Fibroblast of peridontal ligament (primary cell): ENCODE measurements at regions not wholly inside any gene's neighbourhood (a gene's known extent, or its start where the extent isn't known, plus 50 kb on each side); places are given as distances from the start of the nearest gene placed in this dataset.
A peak's percentile ranks its signal among the peaks of the same experiment; 100 is the strongest.
"Not testable (repeated sequence)": the region's sequence is repeated elsewhere in the genome, so short reads cannot be mapped to it uniquely, and the experiment has no call there.

Experiments
- DNase-seq: peaks from one replicate; pipeline ENCODE4 v3.0.0-alpha.2; 2010; ENCODE audit errors: extremely low read depth

DNA sequence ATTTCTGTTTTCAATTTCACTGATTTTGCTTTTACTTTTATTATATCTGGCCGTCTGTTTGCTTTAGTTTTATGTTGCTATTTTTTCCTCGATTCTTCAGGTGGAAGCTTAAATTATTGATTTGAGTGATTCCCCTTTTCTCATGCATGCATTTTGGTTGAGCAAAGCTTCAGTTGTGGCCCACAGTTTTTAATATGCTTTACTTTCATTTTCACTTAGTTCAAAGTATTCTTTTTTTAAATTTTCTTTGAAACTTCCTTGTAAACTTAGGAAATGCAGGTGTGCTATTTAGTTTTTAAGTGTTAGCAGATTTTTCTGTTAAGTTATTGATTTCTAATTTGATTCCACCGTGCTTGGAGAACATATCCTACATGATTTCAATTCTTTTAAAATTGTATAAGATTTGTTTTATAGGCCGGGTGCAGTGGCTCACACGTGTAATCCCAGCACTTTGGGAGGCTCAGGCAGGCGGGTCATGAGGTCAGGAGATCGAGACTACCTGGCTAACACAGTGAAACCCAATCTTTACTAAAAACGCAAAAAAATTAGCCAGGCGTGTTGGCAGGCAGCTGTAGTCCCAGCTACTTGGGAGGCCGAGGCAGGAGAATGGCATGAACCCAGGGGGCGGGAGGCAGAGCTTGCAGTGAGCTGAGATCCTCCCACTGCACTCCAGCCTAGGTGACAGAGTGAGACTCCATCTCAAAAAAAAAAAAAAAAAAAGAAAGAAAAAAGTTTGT lies 531.2 kb downstream of the KIF2B start:
- no peak for DNase-seq

DNA sequence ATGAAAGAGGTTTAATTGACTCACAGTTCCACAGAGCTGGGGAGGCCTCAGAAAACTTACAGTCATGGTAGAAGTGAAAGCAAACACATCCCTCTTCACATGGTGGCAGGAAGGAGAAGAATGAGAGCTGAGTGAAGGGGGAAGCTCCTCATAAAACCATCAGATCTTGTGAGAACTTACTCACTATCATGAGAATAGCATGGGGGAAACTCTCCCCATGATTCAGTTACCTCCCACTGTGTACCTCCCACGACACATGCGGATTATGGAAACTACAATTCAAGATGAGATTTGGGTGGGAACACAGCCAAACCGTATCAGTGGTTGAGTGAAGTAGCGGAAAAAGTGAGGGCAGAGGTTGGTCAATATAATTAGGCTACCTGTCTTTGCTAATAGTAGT lies 538.3 kb downstream of the KIF2B start:
- DNase-seq, result not testable (repeated sequence)

GRCh38 chr17:54368906-54369305 lies 531.7 kb upstream of the TOM1L1 start:
- DNase-seq, result no peak

- DNase-seq, result no peak
These were observed 528.4 kb upstream of the TOM1L1 start for GRCh38 chr17:54372069-54372749.

GRCh38 chr17:54373970-54374369 lies 526.7 kb upstream of the TOM1L1 start:
- no peak for DNase-seq

- not testable (repeated sequence) for DNase-seq
These were observed 524.2 kb upstream of the TOM1L1 start for GRCh38 chr17:54376409-54376808.

DNA sequence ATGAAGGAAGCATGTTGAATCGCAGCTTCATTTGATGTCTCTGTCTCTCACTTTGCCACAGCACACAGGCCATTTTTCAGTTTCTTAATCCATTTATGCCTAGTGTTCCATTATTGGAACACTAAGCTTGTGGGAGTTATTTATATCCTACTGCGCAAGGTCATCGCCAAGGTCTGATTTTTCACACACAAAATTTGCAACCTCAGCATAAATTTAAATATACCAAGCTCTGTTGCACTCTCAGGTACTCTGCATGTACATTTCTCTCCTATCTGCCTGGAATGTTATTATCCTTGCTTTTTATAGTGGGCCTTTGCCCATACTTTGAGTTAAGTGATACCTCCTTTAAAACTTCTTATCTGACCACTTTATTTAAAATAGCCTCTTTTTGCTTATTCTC lies 519.2 kb upstream of the TOM1L1 start:
- no peak for DNase-seq

DNA sequence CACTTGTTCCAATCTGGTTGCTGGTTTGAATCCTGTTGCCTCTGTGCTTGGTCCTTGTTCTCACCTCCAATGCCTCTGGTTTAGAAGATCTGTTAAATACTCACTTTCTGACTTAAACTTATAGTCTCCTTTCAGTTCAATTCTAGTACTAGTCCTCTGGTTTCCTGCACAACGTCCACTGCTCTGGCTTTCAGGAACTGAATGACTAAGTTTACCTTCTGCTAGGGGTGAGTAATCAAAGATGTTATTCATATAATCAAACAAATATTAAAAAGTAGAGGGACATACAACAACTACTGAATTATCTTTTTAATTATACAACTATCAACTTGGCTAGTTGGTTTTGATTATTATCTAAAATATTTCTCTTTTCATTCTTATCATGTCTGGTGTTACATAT lies 496.4 kb upstream of the TOM1L1 start:
- DNase-seq, result no peak

DNA sequence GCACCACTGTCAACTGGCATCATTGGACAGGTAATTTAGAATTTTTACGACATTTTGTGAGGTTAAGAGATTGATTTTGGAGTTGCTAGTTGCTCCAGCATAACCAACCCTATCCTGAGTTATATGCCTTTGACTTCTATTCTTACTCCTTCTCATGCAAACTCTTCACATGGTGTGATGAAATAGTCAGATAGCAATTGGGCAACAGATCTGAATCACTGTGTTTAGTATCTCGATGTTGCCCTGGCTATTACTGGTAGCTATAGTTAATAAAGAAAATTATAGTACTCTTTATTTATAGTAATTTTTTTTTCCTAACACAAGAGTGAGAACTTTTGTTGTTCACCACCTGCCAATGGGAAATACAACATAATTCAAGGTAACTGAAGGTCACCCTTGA lies 494.8 kb upstream of the TOM1L1 start:
- no peak for DNase-seq

GRCh38 chr17:54408731-54409130 lies 491.9 kb upstream of the TOM1L1 start:
- DNase-seq, result no peak

DNA sequence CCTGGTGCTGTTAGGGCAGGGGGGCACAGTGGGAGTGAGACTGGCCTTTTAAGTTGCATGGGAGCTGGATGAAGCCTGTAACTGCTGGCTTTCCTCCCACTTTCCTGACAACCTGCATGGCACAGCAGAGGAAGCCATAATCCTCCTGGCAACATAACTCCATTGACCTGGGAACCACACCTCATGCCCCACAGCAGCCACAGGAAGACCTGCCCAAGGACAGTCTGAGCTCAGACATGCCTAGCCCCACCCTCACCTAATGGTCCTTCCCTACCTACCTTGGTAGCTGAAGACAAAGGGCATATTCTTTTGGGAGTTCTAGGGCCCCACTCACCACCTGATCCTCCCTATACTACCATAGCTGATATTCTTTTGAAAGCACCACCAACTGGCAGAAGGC lies 482.2 kb upstream of the TOM1L1 start:
- no peak for DNase-seq

- DNase-seq, result no peak
These were observed 475.0 kb upstream of the TOM1L1 start for GRCh38 chr17:54425671-54426070.

- peak; percentile 0 for DNase-seq
These were observed 474.3 kb upstream of the TOM1L1 start for GRCh38 chr17:54426296-54426886.

GRCh38 chr17:54435966-54436365 lies 464.7 kb upstream of the TOM1L1 start:
- no peak for DNase-seq

DNA sequence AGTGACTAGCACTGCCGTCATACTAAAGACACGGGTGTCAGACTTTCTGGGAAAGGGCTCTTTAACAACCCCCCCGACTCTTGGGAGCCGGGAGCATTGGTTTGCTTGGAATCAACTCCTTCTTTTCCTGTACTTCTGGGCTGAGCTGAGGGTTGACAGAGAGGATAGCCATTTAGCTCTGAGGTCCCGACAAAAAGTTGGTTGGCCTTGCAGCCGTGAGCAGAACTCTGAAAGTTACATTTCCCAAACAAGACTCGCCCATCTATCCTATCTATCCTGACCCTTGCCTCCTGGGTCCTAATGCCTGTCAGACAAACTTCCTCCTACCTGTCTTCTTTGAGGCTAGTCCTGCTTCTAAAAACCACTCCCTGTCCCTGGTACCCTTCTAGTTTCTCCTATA lies 460.8 kb upstream of the TOM1L1 start:
- no peak for DNase-seq

GRCh38 chr17:54451051-54451450 lies 449.6 kb upstream of the TOM1L1 start:
- no peak for DNase-seq

- no peak for DNase-seq
These were observed 447.8 kb upstream of the TOM1L1 start for GRCh38 chr17:54452666-54453348.

GRCh38 chr17:54455251-54455868 lies 445.3 kb upstream of the TOM1L1 start:
- DNase-seq, result no peak

DNA sequence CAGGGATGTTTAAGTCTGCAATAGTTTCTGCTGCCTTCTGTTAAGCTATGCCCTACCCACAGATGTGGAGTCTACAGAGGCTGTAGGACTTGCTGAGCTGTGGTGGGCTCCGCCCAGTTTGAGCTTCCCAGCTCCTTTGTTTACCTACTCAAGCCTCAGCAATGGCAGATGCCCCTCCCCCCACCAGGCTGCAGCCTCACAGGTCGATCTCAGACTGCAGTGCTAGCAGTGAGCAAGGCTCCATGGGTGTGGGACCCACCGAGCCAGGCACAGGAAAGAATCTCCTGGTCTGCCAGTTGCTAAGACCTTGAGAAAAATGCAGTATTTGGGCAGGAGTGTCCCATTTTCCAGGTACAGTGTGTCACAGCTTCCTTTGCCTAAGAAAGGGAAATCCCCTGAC lies 435.2 kb upstream of the TOM1L1 start:
- not testable (repeated sequence) for DNase-seq

- DNase-seq, result no peak
These were observed 433.8 kb upstream of the TOM1L1 start for GRCh38 chr17:54466875-54467274.

DNA sequence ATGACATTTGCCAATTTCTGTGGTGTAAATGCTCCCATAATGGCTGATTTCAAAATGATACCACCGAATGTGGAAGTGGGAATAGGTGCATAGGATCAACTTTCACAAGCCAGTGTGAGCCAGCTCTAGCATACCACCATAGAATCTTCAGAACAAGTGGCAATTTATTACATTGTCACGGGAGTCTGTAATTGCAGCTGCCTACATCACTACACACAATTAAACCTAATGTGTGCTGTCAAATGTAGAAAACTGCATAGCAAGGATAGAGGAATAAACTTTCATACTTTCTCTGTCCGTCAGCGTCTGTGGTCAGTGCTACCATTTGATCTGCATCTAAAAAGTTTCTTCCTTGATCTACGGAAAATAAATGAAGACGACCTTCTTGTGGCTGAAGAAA lies 417.8 kb upstream of the TOM1L1 start:
- no peak for DNase-seq

DNA sequence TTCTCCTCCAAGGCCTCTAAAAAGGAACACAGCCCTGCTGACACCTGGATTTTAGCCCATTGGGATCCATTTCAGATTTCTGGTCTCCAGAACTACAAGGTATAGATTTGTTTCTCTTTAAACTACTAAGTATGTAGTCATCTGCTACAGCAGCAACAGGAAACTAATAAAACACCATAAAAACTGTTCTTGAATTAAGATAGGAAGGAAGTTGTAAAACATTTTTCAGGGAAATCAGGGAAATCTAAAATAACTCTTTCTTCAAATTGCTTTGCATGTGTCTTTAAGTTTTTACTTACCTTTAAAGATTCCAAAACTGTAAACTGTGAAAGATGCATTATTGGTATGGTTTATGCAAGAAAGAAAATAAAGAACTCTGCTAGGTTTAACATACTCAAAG lies 407.0 kb upstream of the TOM1L1 start:
- DNase-seq, result no peak
